Stomach (tissue), 8 donors: ENCODE measurements at regions not wholly inside any gene's neighbourhood (a gene's known extent, or its start where the extent isn't known, plus 50 kb on each side); places are given as distances from the start of the nearest gene placed in this dataset.

Source experiments
- DNase-seq, 2 donors: peaks; one replicate each; pipeline versions ENCODE4 v3.0.0 to v3.0.0-alpha.2; 2013 to 2019
- H3K27ac ChIP-seq, 5 donors: fragments of 200-600 bp in 4 of 5; sonication (generic) in 4 of 5; one replicate each; pipeline ENCODE4 v1.5.1; 2013 to 2019; ENCODE audit warnings: mild to moderate bottlenecking in 1 of 5, moderate library complexity in 1 of 5
- H3K27me3 ChIP-seq, 3 donors: fragments of 200-600 bp; sonication (generic); one replicate each; pipeline ENCODE4 v1.5.1; 2017 to 2019; ENCODE audit warnings: mixed run types in 1 of 3
- H3K36me3 ChIP-seq, 4 donors: fragments of 200-600 bp; sonication (generic); 1 replicate in 3 of 4; 2 replicates in 1 of 4; pipeline ENCODE4 v1.5.1; 2016 to 2019
- H3K4me1 ChIP-seq, 4 donors: fragments of 200-600 bp; sonication (generic); one replicate each; pipeline ENCODE4 v1.5.1; 2016 to 2019
- H3K4me3 ChIP-seq, 4 donors: fragments of 200-600 bp; sonication (generic) in 3 of 4; one replicate each; pipeline ENCODE4 v1.5.1; 2016 to 2019; ENCODE audit warnings: mild to moderate bottlenecking in 1 of 4
- H3K9me3 ChIP-seq, 4 donors: fragments of 200-600 bp; sonication (generic); one replicate each; pipeline ENCODE4 v1.5.1; 2016 to 2019
- CTCF ChIP-seq, 7 experiments: fragments of 450-650 bp in 4 of 7; fragments of 200-600 bp in 3 of 7; sonication (generic) in 3 of 7; IDR thresholded peaks; one replicate each; pipeline ENCODE4 v1.5.1; 2016 to 2019; ENCODE audit warnings: antibody characterized with exemption in 7 of 7, control low read depth in 2 of 7, mild to moderate bottlenecking in 1 of 7
- EP300 ChIP-seq: sonication (generic); formaldehyde crosslinking; IDR thresholded peaks from one replicate; pipeline ENCODE4 v1.6.1; 2017; ENCODE audit warnings: antibody characterized with exemption
- POLR2A ChIP-seq, 4 donors: fragments of 450-650 bp; IDR thresholded peaks; one replicate each; pipeline ENCODE4 v1.6.1; 2016; ENCODE audit warnings: antibody characterized with exemption in 4 of 4, control low read depth in 2 of 4, mild to moderate bottlenecking in 1 of 4, moderate library complexity in 1 of 4
- POLR2AphosphoS5 ChIP-seq, 3 donors: sonication (generic); formaldehyde crosslinking; IDR thresholded peaks; one replicate each; pipeline ENCODE4 v1.6.1; 2016; ENCODE audit warnings: antibody characterized with exemption in 3 of 3
- WGBS, 5 donors: extraction: QIAGEN DNeasy Blood & Tissue Kit in 3 of 5; methylation state at CpG; one replicate each; pipeline versions ENCODE4 v1.1.5 to v1.1.7; 2013 to 2018; 5-methylcytosine and 5-hydroxymethylcytosine counted together
- intact Hi-C: fragments of 100-400 bp; cut with DNase I; formaldehyde crosslinking; loops from one replicate; pipeline ENCODE4 v1.15.1; 2023; ENCODE audit warnings: low total_unique reads
- donor health status: healthy with polysubstance abuse.
- donor health status: Bipolar disorder and iron deficiency.
- donor health status: healthy.

- Histone ChIP-seq H3K4me3 (no peak overlapping the region), H3K4me1 (peaks cover 0 to 10% (median 3%) of the 10 kb centered on the region in 4 donors), H3K27me3 (no peaks in the 10 kb centered on the region), H3K27ac (no peak overlapping the region), H3K36me3 (no peaks in the 10 kb centered on the region), H3K9me3 (no peaks in the 10 kb centered on the region)
- WGBS, 5 donors, result 80 to 89% (median 86%) methylated on average over 5 of the region's 5 CpGs
- no peak for DNase-seq
- TF ChIP-seq POLR2A (IDR thresholded peaks at IDR 0.05) (no peak), EP300 (no peak), CTCF (IDR thresholded peaks at IDR 0.05) (no peak), POLR2AphosphoS5 (IDR thresholded peaks at IDR 0.05) (no peak)
- intact Hi-C loops, result no loop called here
Measured at GRCh38 chr7:108627476-108628051, 57.9 kb downstream of the DNAJB9 start.

- Histone ChIP-seq H3K27ac (no peak overlapping the region), H3K36me3 (no peaks in the 10 kb centered on the region), H3K9me3 (no peaks in the 10 kb centered on the region), H3K4me3 (no peak overlapping the region), H3K4me1 (peaks cover 0 to 10% (median 3%) of the 10 kb centered on the region in 4 donors), H3K27me3 (no peaks in the 10 kb centered on the region)
- TF ChIP-seq POLR2A (IDR thresholded peaks at IDR 0.05), result no peak
- TF ChIP-seq EP300, result no peak
- no peak for TF ChIP-seq POLR2AphosphoS5 (IDR thresholded peaks at IDR 0.05)
- intact Hi-C loops, result no loop called here
- no peak for DNase-seq
- 68 to 85% (median 77%) methylated on average over 3 of the region's 3 CpGs for WGBS, 5 donors
Measured at GRCh38 chr7:108628678-108629077, 59.0 kb downstream of the DNAJB9 start.

- 43 to 76% (median 60%) methylated on average over 2 of the region's 2 CpGs for whole genome bisulfite sequencing, 5 donors
- TF ChIP-seq EP300 (no peak), CTCF (IDR thresholded peaks at IDR 0.05) (no peak), POLR2AphosphoS5 (IDR thresholded peaks at IDR 0.05) (no peak)
Measured at GRCh38 chr7:108629651-108630400, 60.2 kb downstream of the DNAJB9 start.

DNA sequence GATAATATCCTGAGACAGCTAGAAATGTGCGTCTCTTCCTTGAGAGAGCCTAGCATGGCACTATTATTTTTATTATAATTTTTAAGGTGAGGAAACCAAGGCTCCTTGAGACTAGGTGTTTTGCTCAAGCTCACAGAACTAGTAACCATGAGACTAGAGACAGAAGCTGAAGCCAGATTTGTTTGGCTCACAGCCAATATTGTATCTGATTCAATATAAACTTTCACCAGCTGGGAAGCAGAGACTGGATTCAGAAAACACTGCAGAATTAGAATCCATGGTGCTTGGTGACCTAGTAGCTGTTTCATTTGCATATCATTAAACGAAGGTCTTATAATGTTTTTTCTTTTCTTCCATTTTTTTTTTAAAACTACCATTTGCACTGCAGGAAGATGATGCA is 64.4 kb downstream of the DNAJB9 start:
- WGBS, 5 donors, result 63 to 71% (median 68%) methylated on average over 2 of the region's 2 CpGs
- H3K4me3 ChIP-seq, result no peak overlapping the region
- peak in 1 of 2 donors; percentile 24 for DNase-seq
- H3K36me3 ChIP-seq, result no peaks in the 10 kb centered on the region
- no peak overlapping the region for H3K27ac ChIP-seq
- intact Hi-C loops, result no loop called here
- no peaks in the 10 kb centered on the region for H3K27me3 ChIP-seq
- H3K4me1 ChIP-seq, result peaks cover 0 to 10% (median 3%) of the 10 kb centered on the region in 4 donors
- H3K9me3 ChIP-seq, result peaks cover 0 to 6% (median 0%) of the 10 kb centered on the region in 4 donors
- TF ChIP-seq POLR2A (IDR thresholded peaks at IDR 0.05) (no peak), CTCF (IDR thresholded peaks at IDR 0.05) (no peak), POLR2AphosphoS5 (IDR thresholded peaks at IDR 0.05) (no peak)

More at GRCh38 chr7:108629651-108630400, 60.2 kb downstream of the DNAJB9 start:
- intact Hi-C loops, result no loop called here
- H3K27ac ChIP-seq, result no peak overlapping the region
- H3K9me3 ChIP-seq, result peaks cover 0 to 2% (median 0%) of the 10 kb centered on the region in 4 donors
- H3K27me3 ChIP-seq, result no peaks in the 10 kb centered on the region
- H3K4me1 ChIP-seq, result peaks cover 0 to 10% (median 3%) of the 10 kb centered on the region in 4 donors
- no peak overlapping the region for H3K4me3 ChIP-seq
- no peaks in the 10 kb centered on the region for H3K36me3 ChIP-seq
- peak in 1 of 2 donors; percentile 85 for DNase-seq

DNA sequence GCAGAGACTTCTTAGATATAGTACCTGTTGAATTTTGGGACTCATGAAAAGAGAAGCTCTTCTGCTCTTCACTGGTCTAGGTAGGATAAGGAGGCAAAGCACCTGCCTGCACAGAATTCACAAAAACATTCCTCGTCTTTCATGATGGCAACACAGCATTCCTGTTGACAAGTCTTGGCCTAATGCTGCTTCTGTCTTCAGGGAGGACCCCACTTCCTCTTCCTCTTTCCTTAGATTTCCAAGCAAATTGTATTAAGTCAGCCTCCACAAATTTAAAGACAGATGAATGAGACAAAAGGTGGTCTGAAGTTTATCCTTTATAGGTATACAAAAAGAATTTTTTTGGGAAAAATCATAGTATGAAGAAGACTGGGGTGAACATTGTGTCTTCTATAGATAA is 64.9 kb downstream of the DNAJB9 start:
- peaks cover 0 to 6% (median 0%) of the 10 kb centered on the region in 4 donors for H3K9me3 ChIP-seq

More for the DNA sequence above, 64.9 kb downstream of the DNAJB9 start:
- intact Hi-C loops, result no loop called here
- Histone ChIP-seq H3K36me3 (no peaks in the 10 kb centered on the region), H3K27me3 (no peaks in the 10 kb centered on the region), H3K27ac (no peak overlapping the region), H3K4me1 (peaks cover 0 to 9% (median 3%) of the 10 kb centered on the region in 4 donors), H3K4me3 (no peak overlapping the region)
- DNase-seq, result no peak
- 85 to 100% (median 94%) methylated on average over 1 of the region's 1 CpG for WGBS, 5 donors
- TF ChIP-seq EP300, result no peak
- no peak for TF ChIP-seq POLR2AphosphoS5 (IDR thresholded peaks at IDR 0.05)
- TF ChIP-seq CTCF (IDR thresholded peaks at IDR 0.05), result no peak
- TF ChIP-seq POLR2A (IDR thresholded peaks at IDR 0.05), result no peak
